ENCODE measurements at regions not wholly inside any gene's neighbourhood (a gene's known extent, or its start where the extent isn't known, plus 50 kb on each side); places are given as distances from the start of the nearest gene placed in this dataset.

DNA sequence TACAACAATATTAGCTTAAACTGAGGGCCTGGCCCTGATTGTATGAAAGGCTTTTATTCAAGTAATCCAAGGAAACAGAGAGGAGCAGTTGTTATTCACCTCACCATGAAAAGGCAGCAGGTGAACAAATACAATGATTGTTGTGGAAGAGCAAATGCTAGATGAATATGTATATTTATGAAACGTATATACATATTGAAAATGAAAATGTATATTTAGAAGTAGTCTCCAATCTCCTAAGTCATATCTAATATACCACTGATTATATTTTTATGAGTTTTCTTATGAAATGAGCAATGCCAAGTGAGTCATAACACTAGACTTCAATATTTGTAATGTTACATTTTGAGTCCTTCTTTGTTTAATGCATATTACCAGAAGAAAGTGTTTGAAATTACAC, 116.2 kb upstream of the KCNMB2 start:
- Mint-ChIP-seq H3K4me3 (no peak overlapping the region), H3K36me3 (ENCODE audit: low read depth) (no peaks in the 10 kb centered on the region), H3K27ac (no peak overlapping the region), H3K27me3 (peaks cover 1% of the 10 kb centered on the region), H3K4me1 (ENCODE audit: low read depth) (no peaks in the 10 kb centered on the region), H3K9me3 (no peaks in the 10 kb centered on the region)
- Histone ChIP-seq H3K36me3 (ENCODE audit: insufficient read depth, low read length) (no peaks in the 10 kb centered on the region), H3K9me3 (ENCODE audit: control insufficient read depth in 1 of 2, insufficient read depth in 1 of 2, low read length in 2 of 2) (no peaks in the 10 kb centered on the region), H3K27ac (ENCODE audit: low read depth in 1 of 2, low read length in 2 of 2) (no peak overlapping the region), H3K4me1 (ENCODE audit: insufficient read depth, low read length) (no peaks in the 10 kb centered on the region), H3K27me3 (ENCODE audit: control insufficient read depth in 1 of 2, insufficient read depth in 2 of 2, low read length in 2 of 2) (no peaks in the 10 kb centered on the region), H3K4me3 (ENCODE audit: low read length) (no peak overlapping the region)
- TF ChIP-seq, protein P1, sequence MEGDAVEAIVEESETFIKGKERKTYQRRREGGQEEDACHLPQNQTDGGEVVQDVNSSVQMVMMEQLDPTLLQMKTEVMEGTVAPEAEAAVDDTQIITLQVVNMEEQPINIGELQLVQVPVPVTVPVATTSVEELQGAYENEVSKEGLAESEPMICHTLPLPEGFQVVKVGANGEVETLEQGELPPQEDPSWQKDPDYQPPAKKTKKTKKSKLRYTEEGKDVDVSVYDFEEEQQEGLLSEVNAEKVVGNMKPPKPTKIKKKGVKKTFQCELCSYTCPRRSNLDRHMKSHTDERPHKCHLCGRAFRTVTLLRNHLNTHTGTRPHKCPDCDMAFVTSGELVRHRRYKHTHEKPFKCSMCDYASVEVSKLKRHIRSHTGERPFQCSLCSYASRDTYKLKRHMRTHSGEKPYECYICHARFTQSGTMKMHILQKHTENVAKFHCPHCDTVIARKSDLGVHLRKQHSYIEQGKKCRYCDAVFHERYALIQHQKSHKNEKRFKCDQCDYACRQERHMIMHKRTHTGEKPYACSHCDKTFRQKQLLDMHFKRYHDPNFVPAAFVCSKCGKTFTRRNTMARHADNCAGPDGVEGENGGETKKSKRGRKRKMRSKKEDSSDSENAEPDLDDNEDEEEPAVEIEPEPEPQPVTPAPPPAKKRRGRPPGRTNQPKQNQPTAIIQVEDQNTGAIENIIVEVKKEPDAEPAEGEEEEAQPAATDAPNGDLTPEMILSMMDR (IDR thresholded peaks at IDR 0.05): no peak
- ChIA-PET CTCF (no interaction called here), POLR2A (no interaction called here)
- DNase-seq (no peak), ATAC-seq (ENCODE audit: poor library complexity) (no peak)
- intact Hi-C loops (cut with DNase I, micrococcal nuclease): no loop called here

DNA sequence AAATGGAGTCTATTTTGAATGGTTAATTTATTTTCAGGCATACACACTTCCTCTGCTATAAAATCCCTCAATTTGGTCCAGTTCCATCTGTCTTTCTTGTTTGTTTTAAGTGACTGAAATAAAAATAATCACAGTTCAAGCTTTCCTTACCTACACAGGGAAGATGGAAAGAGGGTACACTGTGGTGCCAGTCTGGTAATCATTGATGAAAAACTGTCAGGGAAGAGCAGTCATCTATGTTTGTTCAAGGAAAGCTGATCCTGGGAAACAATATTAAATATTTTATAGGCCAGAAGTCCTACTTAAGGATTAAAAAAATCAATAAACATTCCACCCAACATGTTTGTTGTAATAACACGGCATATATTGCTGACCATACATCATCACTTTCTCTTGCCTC, 115.2 kb upstream of the KCNMB2 start:
- intact Hi-C loops (cut with DNase I, micrococcal nuclease): no loop called here
- Histone ChIP-seq H3K27me3 (ENCODE audit: control insufficient read depth in 1 of 2, insufficient read depth in 2 of 2, low read length in 2 of 2) (no peaks in the 10 kb centered on the region), H3K4me3 (ENCODE audit: low read length) (no peak overlapping the region), H3K27ac (ENCODE audit: low read depth in 1 of 2, low read length in 2 of 2) (no peak overlapping the region), H3K9me3 (ENCODE audit: control insufficient read depth in 1 of 2, insufficient read depth in 1 of 2, low read length in 2 of 2) (no peaks in the 10 kb centered on the region), H3K4me1 (ENCODE audit: insufficient read depth, low read length) (no peaks in the 10 kb centered on the region), H3K36me3 (ENCODE audit: insufficient read depth, low read length) (no peaks in the 10 kb centered on the region)
- H3K36me3 Mint-ChIP-seq (ENCODE audit: low read depth): no peaks in the 10 kb centered on the region
- ChIA-PET CTCF (no interaction called here), POLR2A (no interaction called here)
- DNase-seq: no peak
- TF ChIP-seq, protein P1 (IDR thresholded peaks at IDR 0.05): no peak
- no peaks in the 10 kb centered on the region for H3K9me3 Mint-ChIP-seq
- H3K4me1 Mint-ChIP-seq (ENCODE audit: low read depth): no peaks in the 10 kb centered on the region
- no peak overlapping the region for H3K4me3 Mint-ChIP-seq
- H3K27ac Mint-ChIP-seq: no peak overlapping the region
- H3K27me3 Mint-ChIP-seq: peaks cover 4% of the 10 kb centered on the region
- ATAC-seq (ENCODE audit: poor library complexity): no peak

DNA sequence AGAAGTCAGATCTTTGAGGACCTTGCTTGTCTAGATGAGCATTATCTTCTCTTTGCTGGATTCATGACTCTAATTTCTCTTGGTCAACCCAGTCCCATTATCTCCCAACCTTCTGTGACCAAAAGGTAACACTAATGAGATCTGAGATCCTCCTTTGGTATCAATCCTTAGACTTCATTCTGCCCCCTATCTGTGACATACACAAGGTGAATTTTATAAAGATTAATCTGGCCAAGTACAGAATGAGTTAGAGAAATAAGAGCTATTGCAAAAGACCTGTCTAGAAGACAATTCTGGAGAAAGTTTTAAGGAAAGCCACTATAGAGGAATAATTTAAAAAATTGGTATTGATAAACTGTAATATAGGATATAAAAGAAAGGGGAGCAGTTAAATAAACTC, 113.8 kb upstream of the KCNMB2 start:
- Histone ChIP-seq H3K27me3 (ENCODE audit: control insufficient read depth in 1 of 2, insufficient read depth in 2 of 2, low read length in 2 of 2) (no peaks in the 10 kb centered on the region), H3K4me3 (ENCODE audit: low read length) (no peak overlapping the region), H3K4me1 (ENCODE audit: insufficient read depth, low read length) (no peaks in the 10 kb centered on the region), H3K9me3 (ENCODE audit: control insufficient read depth in 1 of 2, insufficient read depth in 1 of 2, low read length in 2 of 2) (no peaks in the 10 kb centered on the region), H3K36me3 (ENCODE audit: insufficient read depth, low read length) (no peaks in the 10 kb centered on the region), H3K27ac (ENCODE audit: low read depth in 1 of 2, low read length in 2 of 2) (no peak overlapping the region)
- H3K36me3 Mint-ChIP-seq (ENCODE audit: low read depth): no peaks in the 10 kb centered on the region
- ChIA-PET POLR2A (no interaction called here), CTCF (no interaction called here)
- H3K4me3 Mint-ChIP-seq: no peak overlapping the region
- no peak overlapping the region for H3K27ac Mint-ChIP-seq
- H3K9me3 Mint-ChIP-seq: no peaks in the 10 kb centered on the region
- DNase-seq: no peak
- TF ChIP-seq, protein P1 (IDR thresholded peaks at IDR 0.05): no peak
- ATAC-seq (ENCODE audit: poor library complexity): no peak
- no peaks in the 10 kb centered on the region for H3K4me1 Mint-ChIP-seq (ENCODE audit: low read depth)
- H3K27me3 Mint-ChIP-seq: peaks cover 10% of the 10 kb centered on the region
- intact Hi-C loops (cut with DNase I, micrococcal nuclease): no loop called here
